GM18502 (cell line): ENCODE measurements at regions not wholly inside any gene's neighbourhood (a gene's known extent, or its start where the extent isn't known, plus 50 kb on each side); places are given as distances from the start of the nearest gene placed in this dataset.
"Not testable (repeated sequence)": the region's sequence is repeated elsewhere in the genome, so short reads cannot be mapped to it uniquely, and the experiment has no call there.

Experiments
- ATAC-seq: cut with Tn5 transposase; IDR thresholded peaks from one replicate; pipeline ENCODE4 v1.9.1; 2021; ENCODE audit warnings: mild to moderate bottlenecking; ENCODE audit not compliant: unreplicated experiment, poor library complexity

DNA sequence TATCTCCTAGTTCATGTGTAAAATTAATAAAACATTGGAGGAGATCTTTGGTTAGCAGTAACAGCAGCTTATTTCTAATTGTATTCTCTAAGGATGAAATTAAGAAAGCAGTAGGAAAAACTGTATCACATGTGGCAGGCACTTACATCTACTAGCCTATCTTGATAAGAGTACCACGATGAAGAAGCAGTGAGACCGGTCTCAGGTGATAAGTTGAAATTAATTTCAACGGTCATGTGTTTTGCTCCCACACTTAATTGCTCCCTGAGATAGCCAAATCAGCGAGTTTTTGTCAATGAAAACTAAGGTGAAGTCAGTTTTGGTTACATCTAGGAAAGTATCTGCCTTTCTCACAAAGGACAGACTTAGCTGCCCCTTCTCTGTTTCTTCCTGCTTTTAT, 115.8 kb upstream of the WIPF3 start:
- not testable (repeated sequence) for ATAC-seq

DNA sequence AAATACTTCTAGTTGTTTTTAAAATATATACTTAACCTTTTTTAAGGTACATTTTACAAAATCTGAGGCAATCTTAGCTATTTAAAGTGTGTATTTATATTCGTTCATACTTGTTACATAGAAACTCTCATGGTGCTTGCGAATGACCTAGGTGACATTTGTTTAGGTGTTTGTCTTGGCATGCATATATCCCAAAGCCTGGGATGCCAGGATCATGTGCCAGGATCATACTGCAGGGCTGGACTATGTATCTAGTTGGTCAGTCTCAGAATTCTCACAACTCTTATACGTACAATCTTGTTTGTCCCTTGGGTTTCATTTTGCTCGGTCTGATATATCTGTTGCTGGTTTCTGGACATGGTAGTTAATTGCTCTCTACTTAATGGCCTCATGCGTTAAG, 109.9 kb upstream of the WIPF3 start:
- ATAC-seq, result not testable (repeated sequence)

DNA sequence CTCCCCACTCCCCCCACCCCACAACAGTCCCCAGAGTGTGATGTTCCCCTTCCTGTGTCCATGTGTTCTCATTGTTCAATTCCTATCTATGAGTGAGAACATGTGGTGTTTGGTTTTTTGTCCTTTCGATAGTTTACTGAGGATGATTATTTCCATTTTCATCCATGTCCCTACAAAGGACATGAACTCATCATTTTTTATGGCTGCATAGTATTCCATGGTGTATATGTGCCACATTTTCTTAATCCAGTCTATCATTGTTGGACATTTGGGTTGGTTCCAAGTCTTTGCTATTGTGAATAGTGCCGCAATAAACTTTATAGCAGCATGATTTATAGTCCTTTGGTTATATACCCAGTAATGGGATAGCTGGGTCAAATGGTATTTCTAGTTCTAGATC, 106.6 kb upstream of the WIPF3 start:
- not testable (repeated sequence) for ATAC-seq

DNA sequence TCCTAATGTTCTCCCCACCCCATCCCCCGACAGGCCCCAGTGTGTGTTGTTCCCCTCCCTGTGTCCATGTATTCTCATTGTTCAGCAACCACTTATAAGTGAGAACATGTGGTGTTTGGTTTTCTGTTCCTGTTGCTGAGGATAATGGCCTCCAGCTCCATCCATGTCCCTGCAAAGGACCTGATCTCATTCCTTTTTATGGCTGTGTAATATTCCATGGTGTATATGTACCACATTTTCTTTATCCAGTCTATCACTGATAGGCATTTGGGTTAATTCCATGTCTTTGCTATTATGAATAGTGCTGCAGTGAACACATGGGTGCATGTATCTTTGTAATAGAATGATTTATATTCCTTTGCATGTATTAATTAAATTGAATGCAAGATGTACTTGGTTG, 104.8 kb upstream of the WIPF3 start:
- not testable (repeated sequence) for ATAC-seq

DNA sequence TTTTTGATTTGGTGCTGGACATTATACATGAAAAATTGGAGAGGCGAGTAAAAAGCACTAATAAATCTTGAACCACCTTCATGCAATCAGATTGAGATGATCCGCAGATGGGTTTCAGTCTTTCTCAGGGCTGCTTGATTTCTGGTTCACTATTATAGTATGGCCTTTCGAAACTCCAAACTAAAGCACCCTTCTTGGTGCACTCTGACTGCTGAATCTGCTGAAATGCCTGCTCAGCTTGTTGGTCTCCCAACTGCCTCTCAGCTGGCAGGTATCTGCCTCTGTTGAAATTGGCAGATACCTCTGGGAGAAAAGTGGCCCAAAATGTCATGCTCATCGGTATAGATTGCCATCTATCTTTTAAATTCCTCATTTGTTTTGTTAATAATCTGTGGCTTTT, 102.5 kb upstream of the WIPF3 start:
- ATAC-seq, result not testable (repeated sequence)

DNA sequence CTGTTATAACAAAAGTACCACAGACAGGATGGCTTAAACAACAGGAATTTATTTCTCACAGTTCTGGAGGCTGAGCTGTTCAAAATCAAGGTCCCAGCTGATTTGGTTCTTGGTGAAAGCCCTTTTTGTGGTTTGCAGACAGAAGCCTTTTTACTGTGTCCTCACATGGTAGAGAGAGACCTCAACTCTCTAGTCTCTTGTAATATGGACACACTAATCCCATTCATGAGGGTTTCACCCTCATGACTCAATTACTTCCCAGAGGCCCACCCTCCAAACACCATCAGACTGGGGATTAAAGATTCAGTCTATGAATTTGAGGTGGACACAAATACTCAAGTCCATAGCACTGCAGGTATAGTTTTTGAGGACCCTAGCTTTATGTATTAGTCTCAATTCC, 97.3 kb upstream of the WIPF3 start:
- not testable (repeated sequence) for ATAC-seq

DNA sequence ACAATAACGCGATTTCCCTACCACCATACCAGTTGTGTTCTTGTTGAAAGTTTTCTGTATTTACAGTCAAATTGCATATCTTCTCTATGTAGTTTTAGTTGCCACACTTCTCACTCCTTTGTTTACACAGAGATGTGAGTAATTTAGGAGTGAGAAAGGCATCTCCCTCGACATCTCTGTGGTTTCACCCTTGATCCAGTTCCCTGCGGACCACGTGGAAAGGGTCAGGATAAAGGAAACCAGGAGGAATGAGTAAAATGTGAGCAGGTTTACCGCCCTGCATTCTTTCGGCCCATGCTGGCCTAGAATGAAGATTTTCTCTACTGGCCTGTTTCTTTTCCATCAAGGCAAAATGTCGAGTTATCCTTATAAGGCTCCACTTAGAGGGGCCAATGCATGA, 83.2 kb upstream of the WIPF3 start:
- ATAC-seq, result not testable (repeated sequence)

DNA sequence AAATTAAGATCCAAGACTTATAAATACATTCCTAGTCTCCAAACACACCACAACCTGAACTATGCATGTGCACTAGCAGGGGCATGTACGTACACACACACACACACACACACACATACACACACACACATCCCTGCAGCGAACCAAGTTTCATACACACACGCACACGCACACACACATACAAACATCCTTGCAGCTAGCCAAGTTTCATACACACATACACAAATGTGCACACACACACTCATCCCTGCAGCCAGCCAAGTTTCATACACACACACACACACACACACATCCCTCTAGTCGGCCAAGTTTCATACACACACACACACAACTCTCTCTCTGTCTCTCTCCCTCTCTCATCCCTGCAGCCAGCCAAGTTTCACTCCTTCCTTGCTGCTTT, 82.7 kb upstream of the WIPF3 start:
- ATAC-seq, result no peak

DNA sequence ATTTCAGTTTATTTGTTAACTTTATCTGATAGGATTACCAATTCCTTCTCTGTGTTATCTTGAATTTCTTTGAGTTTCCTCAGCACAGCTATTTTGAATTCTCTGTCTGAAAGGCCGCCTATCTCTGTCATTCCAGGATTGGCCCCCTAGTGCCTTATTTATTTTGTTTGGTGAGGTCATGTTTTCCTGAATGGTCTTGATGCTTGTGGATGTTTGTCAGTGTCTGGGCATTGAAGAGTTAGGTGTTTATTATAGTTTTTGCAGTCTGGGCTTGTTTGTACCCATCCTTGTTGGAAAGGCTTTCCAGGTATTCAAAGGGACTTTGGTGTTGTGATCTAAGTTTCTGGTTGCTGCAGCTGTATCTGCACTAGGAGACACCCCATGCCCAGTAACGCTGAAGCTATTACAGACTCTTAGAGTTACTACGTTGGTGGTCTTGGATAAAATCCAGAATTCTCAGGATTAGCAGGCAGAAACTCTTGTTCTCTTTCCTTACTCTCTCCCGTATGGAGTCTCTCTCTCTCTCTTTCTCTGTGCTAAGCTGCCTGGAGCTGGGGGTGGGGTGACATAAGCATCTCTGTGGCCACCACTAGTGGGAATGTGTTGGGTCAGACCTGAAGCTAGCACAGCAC, 76.7 kb upstream of the WIPF3 start:
- ATAC-seq, result not testable (repeated sequence)

DNA sequence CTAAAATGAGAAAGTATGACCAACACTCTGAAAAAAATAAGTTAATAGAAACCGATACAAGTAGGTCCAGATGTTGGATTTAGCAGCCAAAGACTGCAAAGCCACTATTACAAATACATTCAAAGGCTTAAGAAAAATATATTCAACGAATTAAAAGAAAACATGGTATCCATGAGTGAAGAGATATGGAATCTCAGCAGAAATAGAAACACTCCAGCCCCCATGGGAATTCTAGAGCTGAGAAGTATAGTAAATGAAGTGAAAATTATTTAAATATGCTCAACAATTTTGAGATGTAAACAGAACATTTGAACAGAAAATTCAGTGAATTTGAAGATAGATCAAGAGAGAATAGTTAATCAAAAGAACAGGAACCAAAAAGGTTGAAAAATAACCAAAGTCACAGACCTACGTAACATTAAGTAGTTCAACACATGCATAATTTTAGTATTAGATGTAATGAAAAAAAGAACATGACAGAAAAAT, 72.0 kb upstream of the WIPF3 start:
- no peak for ATAC-seq

DNA sequence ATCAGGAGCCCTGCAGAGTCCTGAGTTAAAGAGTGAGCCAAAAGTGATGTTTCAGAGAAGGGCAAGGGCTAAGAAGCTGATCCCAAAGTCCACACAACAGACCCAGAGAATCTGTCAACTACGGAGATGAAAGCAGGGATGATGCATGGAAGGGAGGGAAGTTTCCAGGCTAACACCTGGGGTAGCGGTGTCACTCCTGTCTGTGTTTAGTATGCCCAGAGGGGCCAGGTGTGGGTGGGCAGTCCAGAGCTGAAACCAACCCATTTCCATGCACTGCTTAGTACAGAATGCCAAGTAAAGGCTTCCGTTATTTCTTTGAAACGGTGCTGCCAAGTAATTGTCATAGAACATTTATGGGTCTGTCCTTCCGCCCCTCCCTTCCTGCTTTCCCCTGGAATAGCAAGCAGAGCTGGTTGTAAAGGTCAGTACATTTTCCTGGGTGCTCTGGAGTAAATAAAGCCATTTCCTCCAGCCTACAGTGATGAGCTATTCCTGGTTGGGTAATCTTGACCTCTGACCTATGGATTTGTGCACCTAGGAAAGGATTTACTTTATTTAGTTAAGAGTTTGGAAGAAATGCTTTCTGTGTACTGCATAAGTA, 58.6 kb upstream of the WIPF3 start:
- not testable (repeated sequence) for ATAC-seq

DNA sequence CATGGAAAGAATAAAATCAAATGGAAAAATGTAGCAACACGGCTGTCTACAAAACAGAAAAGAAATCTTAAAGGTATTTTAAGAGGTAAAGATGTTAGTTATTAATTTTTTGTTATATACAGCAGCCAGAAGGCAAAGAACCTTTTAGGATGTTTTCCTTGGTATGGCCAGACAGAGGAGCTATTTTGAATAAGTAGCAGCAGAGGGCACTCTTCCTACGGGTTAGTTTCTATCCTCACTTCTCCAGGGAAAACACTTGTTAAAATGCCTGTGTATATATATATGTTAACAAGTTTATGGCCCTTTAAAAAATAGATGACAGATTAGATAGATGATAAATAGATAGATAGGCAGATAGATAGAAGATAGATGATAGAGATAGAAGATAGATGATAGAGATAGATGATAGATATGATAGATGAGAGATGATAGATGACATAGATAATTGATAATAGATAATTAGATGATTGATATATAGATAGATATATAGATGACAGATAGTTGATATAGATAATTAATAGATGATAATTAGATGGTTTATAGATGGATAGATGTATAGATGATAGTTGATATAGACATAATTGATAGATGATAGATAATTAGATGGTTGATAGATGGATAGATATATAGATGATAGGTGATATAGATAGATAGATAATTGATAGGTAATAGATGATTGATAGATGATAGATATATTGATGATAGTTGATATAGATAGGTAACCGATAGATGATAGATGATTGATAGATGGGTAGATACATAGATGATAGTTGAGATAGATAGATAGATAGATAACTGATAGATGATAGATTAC, 57.8 kb upstream of the WIPF3 start:
- no peak for ATAC-seq

DNA sequence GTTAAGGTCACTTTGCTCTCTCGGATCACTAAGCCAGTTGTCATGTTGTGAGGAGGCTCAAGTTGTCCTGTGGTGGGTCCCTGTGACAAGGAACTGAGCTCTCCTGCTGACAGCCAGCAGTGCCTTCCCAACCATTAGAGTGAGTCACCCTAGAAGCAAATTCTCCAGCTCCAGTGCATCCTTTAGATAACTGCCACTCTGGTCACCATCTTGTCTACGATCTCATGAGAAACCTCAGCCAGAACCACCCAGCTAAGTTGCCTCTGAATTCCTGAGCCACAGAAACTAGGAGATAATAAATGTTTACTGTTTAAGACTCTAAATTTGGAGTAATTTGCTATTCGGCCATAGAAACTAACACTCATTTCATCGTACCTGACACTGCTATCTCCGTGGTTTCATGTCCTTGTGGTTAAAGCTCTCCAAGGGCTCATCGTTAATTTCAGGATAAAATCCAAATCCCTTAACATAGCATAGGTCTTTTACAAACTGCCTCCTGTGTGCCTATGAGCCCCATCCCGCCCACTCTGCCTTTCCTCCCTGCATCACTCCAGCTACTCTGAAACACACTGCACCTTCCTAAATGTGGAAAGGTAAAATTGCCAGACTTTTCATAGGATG, 56.5 kb upstream of the WIPF3 start:
- no peak for ATAC-seq

DNA sequence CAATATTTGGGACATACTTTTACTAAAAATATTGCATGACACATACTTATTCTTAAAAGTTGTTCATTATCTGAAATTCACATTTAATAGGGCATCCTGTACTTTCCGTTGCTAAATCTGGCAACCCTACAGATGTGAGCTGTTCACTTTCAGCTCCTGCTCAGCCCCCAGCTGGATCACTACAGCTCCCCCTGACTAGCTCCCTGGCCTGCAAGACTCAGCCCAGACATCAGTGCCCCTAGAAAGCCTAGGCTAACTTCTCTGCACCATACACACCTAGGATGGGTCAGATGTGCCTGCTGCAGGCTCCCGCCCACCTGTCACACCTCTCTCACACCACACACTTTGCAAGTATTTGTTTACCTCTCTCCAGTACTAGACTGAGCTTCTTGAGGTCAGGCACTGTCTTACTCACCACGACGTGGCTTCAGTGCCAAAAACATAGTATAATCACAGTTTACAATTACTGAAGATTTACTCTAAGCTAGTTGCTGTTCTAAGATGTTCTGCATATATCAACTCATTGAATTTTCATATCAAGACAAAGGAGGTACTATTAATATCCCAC, 55.9 kb upstream of the WIPF3 start:
- ATAC-seq, result not testable (repeated sequence)

DNA sequence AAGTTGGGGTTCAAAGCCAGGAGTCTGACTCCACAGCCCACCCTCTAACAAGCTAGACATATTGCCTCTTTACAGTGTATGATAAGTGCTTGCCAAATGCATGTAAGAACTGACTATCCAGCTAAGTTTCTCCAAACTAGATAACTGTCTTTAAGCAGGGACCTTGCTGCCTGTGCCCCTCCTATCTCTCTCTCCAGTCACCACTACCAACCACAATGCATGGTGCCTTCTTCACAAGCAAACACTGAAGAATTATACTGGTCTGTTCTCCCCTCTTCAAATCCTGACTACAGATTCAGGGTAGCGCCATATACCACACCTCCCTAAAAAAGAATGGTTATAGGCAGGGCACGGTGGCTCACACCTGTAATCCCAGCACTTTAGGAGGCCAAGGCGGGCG, 55.3 kb upstream of the WIPF3 start:
- not testable (repeated sequence) for ATAC-seq

DNA sequence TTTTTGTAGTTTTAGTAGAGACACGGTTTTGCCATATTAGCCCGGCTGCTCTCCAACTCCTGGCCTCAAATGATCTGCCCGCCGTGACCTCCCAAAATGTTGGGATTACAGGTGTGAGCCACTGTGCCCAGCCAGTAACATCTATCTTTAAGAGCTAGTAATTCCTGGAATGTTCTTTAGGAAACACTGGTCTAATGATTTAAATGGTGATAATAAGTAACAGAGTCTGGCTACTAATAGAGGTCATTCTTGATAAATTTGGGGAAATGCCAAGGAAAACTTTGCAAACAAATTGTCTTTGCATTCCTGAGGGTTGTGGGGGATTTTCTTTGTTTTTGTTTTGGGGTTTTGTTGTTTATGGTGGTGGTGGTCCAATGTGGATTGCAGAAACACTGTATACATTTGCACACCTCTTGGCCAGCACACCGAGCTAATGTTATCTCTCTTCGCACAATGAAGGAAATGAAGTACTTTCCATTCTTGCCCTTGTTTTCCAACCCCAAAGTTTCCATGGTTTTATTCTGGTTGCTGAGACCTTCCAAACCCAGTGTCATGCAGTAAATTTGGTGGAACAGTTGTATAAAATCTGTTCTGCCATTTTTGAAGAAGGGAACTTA, 51.3 kb upstream of the WIPF3 start:
- ATAC-seq, result no peak
